Midbrain (tissue), 1 donor: ENCODE measurements at regions not wholly inside any gene's neighbourhood (a gene's known extent, or its start where the extent isn't known, plus 50 kb on each side); places are given as distances from the start of the nearest gene placed in this dataset.
"Not testable (repeated sequence)": the region's sequence is repeated elsewhere in the genome, so short reads cannot be mapped to it uniquely, and the experiment has no call there.

Experiments used
- DNase-seq: peaks from one replicate; lab custom pipeline; 2025; lab: John Stamatoyannopoulos, UW

GRCh38 chr1:183753464-183753891 is 51.4 kb upstream of the RGL1 start:
- DNase-seq, result no peak

- DNase-seq, result no peak
Observed at GRCh38 chr1:183744132-183744913, 60.6 kb upstream of the RGL1 start.

GRCh38 chr1:183742355-183742754 is 62.6 kb upstream of the RGL1 start:
- no peak for DNase-seq

- no peak for DNase-seq
Observed at GRCh38 chr1:183739741-183740271, 65.1 kb upstream of the RGL1 start.

GRCh38 chr1:183739082-183739481 is 65.8 kb upstream of the RGL1 start:
- DNase-seq, result no peak

GRCh38 chr1:183737916-183738315 is 67.0 kb upstream of the RGL1 start:
- DNase-seq, result not testable (repeated sequence)

GRCh38 chr1:183736343-183736742 is 68.6 kb upstream of the RGL1 start:
- no peak for DNase-seq

GRCh38 chr1:183735069-183735860 is 69.7 kb upstream of the RGL1 start:
- no peak for DNase-seq

- peak; percentile 67 for DNase-seq
Observed at GRCh38 chr1:183734543-183735036, 70.3 kb upstream of the RGL1 start.

GRCh38 chr1:183733715-183734114 is 71.2 kb upstream of the RGL1 start:
- DNase-seq, result no peak

GRCh38 chr1:183732236-183732880 is 72.6 kb upstream of the RGL1 start:
- DNase-seq, result no peak

- DNase-seq, result no peak
Observed at GRCh38 chr1:183730886-183731573, 73.9 kb upstream of the RGL1 start.

GRCh38 chr1:183730107-183730724 is 74.7 kb upstream of the RGL1 start:
- no peak for DNase-seq

GRCh38 chr1:183726825-183727224 is 73.7 kb upstream of the APOBEC4 start:
- DNase-seq, result no peak

GRCh38 chr1:183724350-183725042 is 71.4 kb upstream of the APOBEC4 start:
- DNase-seq, result no peak

- DNase-seq, result no peak
Observed at GRCh38 chr1:183723571-183723970, 70.5 kb upstream of the APOBEC4 start.

- no peak for DNase-seq
Observed at GRCh38 chr1:183721041-183721440, 67.9 kb upstream of the APOBEC4 start.

GRCh38 chr1:183720028-183720427 is 66.9 kb upstream of the APOBEC4 start:
- DNase-seq, result no peak

GRCh38 chr1:183719289-183719688 is 66.2 kb upstream of the APOBEC4 start:
- no peak for DNase-seq

- no peak for DNase-seq
Observed at GRCh38 chr1:183716286-183716685, 63.2 kb upstream of the APOBEC4 start.
